KMS-11 (cell line): ENCODE measurements at regions not wholly inside any gene's neighbourhood (a gene's known extent, or its start where the extent isn't known, plus 50 kb on each side); places are given as distances from the start of the nearest gene placed in this dataset.

Experiments used
- H2AFZ ChIP-seq: fragments of 200-600 bp; sonication (generic); 2 replicates; pipeline ENCODE4 v1.6.1; 2016; ENCODE audit warnings: antibody characterized with exemption, mixed run types, low read depth
- H3K27ac ChIP-seq: fragments of 200-600 bp; sonication (generic); 2 replicates; pipeline ENCODE4 v1.6.1; 2016; ENCODE audit warnings: mild to moderate bottlenecking, mixed run types
- H3K27me3 ChIP-seq: fragments of 200-600 bp; sonication (generic); 2 replicates; pipeline ENCODE4 v1.6.1; 2017; ENCODE audit warnings: mild to moderate bottlenecking, low read depth, mixed run types, moderate library complexity; ENCODE audit not compliant: insufficient read depth
- H3K36me3 ChIP-seq: fragments of 200-600 bp; sonication (generic); 2 replicates; pipeline ENCODE4 v1.6.1; 2017; ENCODE audit warnings: mild to moderate bottlenecking, mixed run types; ENCODE audit not compliant: insufficient read depth
- H3K4me1 ChIP-seq: fragments of 200-600 bp; sonication (generic); 2 replicates; pipeline ENCODE4 v1.6.1; 2016; ENCODE audit warnings: mild to moderate bottlenecking, low read depth, mixed run types; ENCODE audit not compliant: poor library complexity, severe bottlenecking
- H3K4me2 ChIP-seq: fragments of 200-600 bp; sonication (generic); 2 replicates; pipeline ENCODE4 v1.7.0; 2016; ENCODE audit warnings: mild to moderate bottlenecking, mixed run types
- H3K4me3 ChIP-seq: fragments of 200-600 bp; sonication (generic); IDR thresholded peaks from 2 replicates; pipeline ENCODE4 v1.6.1; 2017; ENCODE audit warnings: low read depth, low read length, mixed read lengths; ENCODE audit not compliant: insufficient read depth
- H3K79me2 ChIP-seq: fragments of 200-600 bp; sonication (generic); 2 replicates; pipeline ENCODE4 v1.6.1; 2016; ENCODE audit warnings: low read depth, mixed run types; ENCODE audit not compliant: insufficient read depth
- H3K9ac ChIP-seq: fragments of 200-600 bp; sonication (generic); 2 replicates; pipeline ENCODE4 v1.6.1; 2016; ENCODE audit warnings: mild to moderate bottlenecking, mixed run types
- H4K20me1 ChIP-seq: fragments of 200-600 bp; sonication (generic); 2 replicates; pipeline ENCODE4 v1.6.1; 2016; ENCODE audit warnings: mild to moderate bottlenecking, mixed run types; ENCODE audit not compliant: insufficient read depth
- TF ChIP-seq, protein P1 (sequence below): fragments of 200-600 bp; sonication (generic); conservative IDR thresholded peaks from 2 replicates; pipeline ENCODE4 v1.6.1; 2017; ENCODE audit warnings: low read depth, mild to moderate bottlenecking, antibody characterized with exemption, low read length, moderate library complexity, mixed read lengths

DNA sequence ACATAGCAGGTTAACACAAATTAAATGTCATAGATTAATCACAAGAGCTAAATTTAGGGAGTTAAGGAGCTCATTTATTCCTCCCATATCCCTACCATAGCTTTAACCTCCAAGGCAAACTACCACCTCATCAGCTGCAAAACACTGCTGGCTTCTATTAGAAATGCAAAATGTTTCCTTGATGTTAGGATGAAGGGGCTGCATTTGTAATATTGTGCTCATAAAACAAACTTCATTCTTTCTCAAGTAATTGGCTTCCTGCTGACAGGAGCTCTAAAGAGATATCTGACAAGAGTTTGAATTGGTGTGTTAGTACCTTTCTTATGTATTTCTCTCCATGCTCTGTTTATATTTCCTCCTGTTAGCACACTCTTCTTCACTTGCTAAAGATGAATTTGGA, 152.1 kb downstream of the OLFM4 start:
- Histone ChIP-seq H3K4me1 (no peaks in the 10 kb centered on the region), H3K27ac (no peak overlapping the region), H3K27me3 (no peaks in the 10 kb centered on the region), H3K4me2 (no peak overlapping the region), H2AFZ (no peak overlapping the region), H3K36me3 (no peaks in the 10 kb centered on the region), H3K9ac (no peak overlapping the region), H3K4me3 (no peak overlapping the region), H4K20me1 (no peaks in the 10 kb centered on the region), H3K79me2 (no peaks in the 10 kb centered on the region)
- TF ChIP-seq, protein P1, sequence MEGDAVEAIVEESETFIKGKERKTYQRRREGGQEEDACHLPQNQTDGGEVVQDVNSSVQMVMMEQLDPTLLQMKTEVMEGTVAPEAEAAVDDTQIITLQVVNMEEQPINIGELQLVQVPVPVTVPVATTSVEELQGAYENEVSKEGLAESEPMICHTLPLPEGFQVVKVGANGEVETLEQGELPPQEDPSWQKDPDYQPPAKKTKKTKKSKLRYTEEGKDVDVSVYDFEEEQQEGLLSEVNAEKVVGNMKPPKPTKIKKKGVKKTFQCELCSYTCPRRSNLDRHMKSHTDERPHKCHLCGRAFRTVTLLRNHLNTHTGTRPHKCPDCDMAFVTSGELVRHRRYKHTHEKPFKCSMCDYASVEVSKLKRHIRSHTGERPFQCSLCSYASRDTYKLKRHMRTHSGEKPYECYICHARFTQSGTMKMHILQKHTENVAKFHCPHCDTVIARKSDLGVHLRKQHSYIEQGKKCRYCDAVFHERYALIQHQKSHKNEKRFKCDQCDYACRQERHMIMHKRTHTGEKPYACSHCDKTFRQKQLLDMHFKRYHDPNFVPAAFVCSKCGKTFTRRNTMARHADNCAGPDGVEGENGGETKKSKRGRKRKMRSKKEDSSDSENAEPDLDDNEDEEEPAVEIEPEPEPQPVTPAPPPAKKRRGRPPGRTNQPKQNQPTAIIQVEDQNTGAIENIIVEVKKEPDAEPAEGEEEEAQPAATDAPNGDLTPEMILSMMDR = no peak

- H3K9ac ChIP-seq = no peak overlapping the region
- no peaks in the 10 kb centered on the region for H3K79me2 ChIP-seq
- no peak overlapping the region for H2AFZ ChIP-seq
- H3K4me1 ChIP-seq = no peaks in the 10 kb centered on the region
- TF ChIP-seq, protein P1 = no peak
- H4K20me1 ChIP-seq = no peaks in the 10 kb centered on the region
- no peak overlapping the region for H3K4me2 ChIP-seq
- no peak overlapping the region for H3K4me3 ChIP-seq
- H3K27ac ChIP-seq = no peak overlapping the region
- H3K36me3 ChIP-seq = no peaks in the 10 kb centered on the region
- no peaks in the 10 kb centered on the region for H3K27me3 ChIP-seq
These were observed 154.1 kb downstream of the OLFM4 start for GRCh38 chr13:53182724-53183123.

GRCh38 chr13:53188120-53188519, 159.5 kb downstream of the OLFM4 start:
- TF ChIP-seq, protein P1 = no peak
- Histone ChIP-seq H3K4me1 (no peaks in the 10 kb centered on the region), H3K9ac (no peak overlapping the region), H4K20me1 (no peaks in the 10 kb centered on the region), H2AFZ (no peak overlapping the region), H3K27me3 (no peaks in the 10 kb centered on the region), H3K79me2 (no peaks in the 10 kb centered on the region), H3K4me2 (no peak overlapping the region), H3K36me3 (no peaks in the 10 kb centered on the region), H3K4me3 (no peak overlapping the region), H3K27ac (no peak overlapping the region)

GRCh38 chr13:53189162-53189561, 160.5 kb downstream of the OLFM4 start:
- Histone ChIP-seq H4K20me1 (no peaks in the 10 kb centered on the region), H3K4me2 (no peak overlapping the region), H3K79me2 (no peaks in the 10 kb centered on the region), H3K27me3 (no peaks in the 10 kb centered on the region), H2AFZ (no peak overlapping the region), H3K27ac (no peak overlapping the region), H3K4me1 (no peaks in the 10 kb centered on the region), H3K9ac (no peak overlapping the region), H3K36me3 (no peaks in the 10 kb centered on the region), H3K4me3 (no peak overlapping the region)
- TF ChIP-seq, protein P1 = no peak
